ENCODE measurements at regions not wholly inside any gene's neighbourhood (a gene's known extent, or its start where the extent isn't known, plus 50 kb on each side); places are given as distances from the start of the nearest gene placed in this dataset.

- Histone ChIP-seq H3K4me3 (no peak overlapping the region), H3K27ac (no peak overlapping the region), H3K9me3 (no peaks in the 10 kb centered on the region), H3K4me1 (no peaks in the 10 kb centered on the region), H3K27me3 (no peaks in the 10 kb centered on the region), H3K36me3 (no peaks in the 10 kb centered on the region)
- DNase-seq (ENCODE audit: low spot score): no peak
- TF ChIP-seq, protein P1, sequence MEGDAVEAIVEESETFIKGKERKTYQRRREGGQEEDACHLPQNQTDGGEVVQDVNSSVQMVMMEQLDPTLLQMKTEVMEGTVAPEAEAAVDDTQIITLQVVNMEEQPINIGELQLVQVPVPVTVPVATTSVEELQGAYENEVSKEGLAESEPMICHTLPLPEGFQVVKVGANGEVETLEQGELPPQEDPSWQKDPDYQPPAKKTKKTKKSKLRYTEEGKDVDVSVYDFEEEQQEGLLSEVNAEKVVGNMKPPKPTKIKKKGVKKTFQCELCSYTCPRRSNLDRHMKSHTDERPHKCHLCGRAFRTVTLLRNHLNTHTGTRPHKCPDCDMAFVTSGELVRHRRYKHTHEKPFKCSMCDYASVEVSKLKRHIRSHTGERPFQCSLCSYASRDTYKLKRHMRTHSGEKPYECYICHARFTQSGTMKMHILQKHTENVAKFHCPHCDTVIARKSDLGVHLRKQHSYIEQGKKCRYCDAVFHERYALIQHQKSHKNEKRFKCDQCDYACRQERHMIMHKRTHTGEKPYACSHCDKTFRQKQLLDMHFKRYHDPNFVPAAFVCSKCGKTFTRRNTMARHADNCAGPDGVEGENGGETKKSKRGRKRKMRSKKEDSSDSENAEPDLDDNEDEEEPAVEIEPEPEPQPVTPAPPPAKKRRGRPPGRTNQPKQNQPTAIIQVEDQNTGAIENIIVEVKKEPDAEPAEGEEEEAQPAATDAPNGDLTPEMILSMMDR (IDR thresholded peaks at IDR 0.05): no peak
Measured at GRCh38 chr2:103785432-103785831, 1023.6 kb downstream of the TMEM182 start.

DNA sequence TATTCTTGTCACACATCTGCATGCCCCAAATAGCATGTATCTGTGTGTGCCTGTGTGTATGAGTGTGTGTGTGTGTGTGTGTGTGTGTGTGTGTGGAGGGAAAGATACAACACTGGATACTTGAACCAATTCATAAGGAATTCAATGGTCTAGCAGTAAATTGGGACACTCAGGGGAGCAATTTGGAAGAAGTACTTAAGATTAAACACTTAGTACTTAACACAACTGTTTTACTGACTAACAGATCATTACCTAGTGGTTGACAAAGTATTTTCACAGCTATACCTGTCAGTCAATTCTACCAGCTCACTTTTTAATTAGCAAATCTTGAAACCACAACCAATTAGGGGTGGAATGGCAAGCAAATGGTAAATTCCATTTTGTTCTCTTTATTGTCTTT lies 1024.1 kb downstream of the TMEM182 start:
- no peak for DNase-seq (ENCODE audit: low spot score)
- no peaks in the 10 kb centered on the region for H3K36me3 ChIP-seq
- TF ChIP-seq, protein P1 (IDR thresholded peaks at IDR 0.05): no peak
- no peaks in the 10 kb centered on the region for H3K27me3 ChIP-seq
- no peak overlapping the region for H3K4me3 ChIP-seq
- H3K9me3 ChIP-seq: no peaks in the 10 kb centered on the region
- no peak overlapping the region for H3K27ac ChIP-seq
- no peaks in the 10 kb centered on the region for H3K4me1 ChIP-seq

DNA sequence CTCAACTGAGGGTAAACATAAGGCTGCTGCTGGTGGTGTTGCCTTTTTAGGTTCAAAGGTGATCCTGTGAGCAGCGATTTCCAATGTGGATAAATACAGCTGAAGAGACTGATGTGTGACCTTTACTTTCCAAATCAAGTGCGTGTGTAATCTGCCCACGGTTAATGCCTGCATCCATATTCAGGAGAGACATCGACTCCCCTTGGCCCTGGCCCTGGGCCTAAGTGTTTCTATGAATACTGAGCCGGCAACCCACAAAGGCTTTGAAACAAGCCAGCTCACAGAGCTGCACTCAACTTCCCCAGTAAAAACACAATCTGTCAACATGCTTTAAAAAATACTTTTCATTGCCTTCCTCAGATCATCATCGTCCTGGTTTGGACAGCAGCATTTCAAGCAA lies 1026.6 kb downstream of the TMEM182 start:
- Histone ChIP-seq H3K27ac (no peak overlapping the region), H3K36me3 (no peaks in the 10 kb centered on the region), H3K4me1 (no peaks in the 10 kb centered on the region), H3K27me3 (no peaks in the 10 kb centered on the region), H3K4me3 (no peak overlapping the region), H3K9me3 (no peaks in the 10 kb centered on the region)
- TF ChIP-seq, protein P1 (IDR thresholded peaks at IDR 0.05): no peak
- no peak for DNase-seq (ENCODE audit: low spot score)

GRCh38 chr2:103788951-103789350 lies 1027.1 kb downstream of the TMEM182 start:
- Histone ChIP-seq H3K27me3 (no peaks in the 10 kb centered on the region), H3K36me3 (no peaks in the 10 kb centered on the region), H3K4me1 (no peaks in the 10 kb centered on the region), H3K9me3 (no peaks in the 10 kb centered on the region), H3K27ac (no peak overlapping the region), H3K4me3 (no peak overlapping the region)
- TF ChIP-seq, protein P1 (IDR thresholded peaks at IDR 0.05): no peak
- DNase-seq (ENCODE audit: low spot score): no peak

GRCh38 chr2:103789381-103790095 lies 1027.7 kb downstream of the TMEM182 start:
- no peaks in the 10 kb centered on the region for H3K27me3 ChIP-seq
- H3K9me3 ChIP-seq: no peaks in the 10 kb centered on the region
- DNase-seq (ENCODE audit: low spot score): no peak
- H3K27ac ChIP-seq: no peak overlapping the region
- TF ChIP-seq, protein P1 (IDR thresholded peaks at IDR 0.05): no peak
- no peaks in the 10 kb centered on the region for H3K4me1 ChIP-seq
- no peaks in the 10 kb centered on the region for H3K36me3 ChIP-seq
- no peak overlapping the region for H3K4me3 ChIP-seq

GRCh38 chr2:103792042-103792441 lies 1030.2 kb downstream of the TMEM182 start:
- Histone ChIP-seq H3K27me3 (no peaks in the 10 kb centered on the region), H3K27ac (no peak overlapping the region), H3K9me3 (no peaks in the 10 kb centered on the region), H3K4me3 (no peak overlapping the region), H3K4me1 (no peaks in the 10 kb centered on the region), H3K36me3 (no peaks in the 10 kb centered on the region)
- TF ChIP-seq, protein P1 (IDR thresholded peaks at IDR 0.05): no peak
- DNase-seq (ENCODE audit: low spot score): no peak
